ENCODE measurements at regions not wholly inside any gene's neighbourhood (a gene's known extent, or its start where the extent isn't known, plus 50 kb on each side); places are given as distances from the start of the nearest gene placed in this dataset.

GRCh38 chr11:80417681-80418080 lies 976.9 kb upstream of the TENM4 start:
- Histone ChIP-seq H4K91ac (ENCODE audit: insufficient read length, low read depth, low read length) (no peak overlapping the region), H3K9ac (ENCODE audit: extremely low read depth, insufficient read length, low read length) (no peak overlapping the region), H3K79me2 (ENCODE audit: insufficient read depth, low read length) (no peaks in the 10 kb centered on the region), H2BK20ac (ENCODE audit: low read depth, low read length, poor library complexity, severe bottlenecking) (no peak overlapping the region), H3K23ac (ENCODE audit: insufficient read length, low read depth, low read length) (no peak overlapping the region), H2BK12ac (ENCODE audit: insufficient read length, low read depth, low read length) (no peak overlapping the region), H2BK5ac (ENCODE audit: insufficient read length, low read length) (no peak overlapping the region), H3K79me1 (ENCODE audit: insufficient read depth, low read depth, low read length, poor library complexity, severe bottlenecking) (no peaks in the 10 kb centered on the region), H3K18ac (ENCODE audit: insufficient read length, low read depth, low read length) (no peak overlapping the region), H3K56ac (ENCODE audit: insufficient read length, low read depth, low read length) (no peak overlapping the region), H3K4me2 (ENCODE audit: insufficient read depth, insufficient read length, low read length) (no peak overlapping the region), H4K5ac (ENCODE audit: insufficient read length, low read depth, low read length) (no peak overlapping the region), H3K4me1 (ENCODE audit: insufficient read depth, low read length) (no peaks in the 10 kb centered on the region), H3T11ph (ENCODE audit: low read length) (no peak overlapping the region), H3K27me3 (ENCODE audit: insufficient read depth, low read length) (no peaks in the 10 kb centered on the region), H4K8ac (replicated peaks; ENCODE audit: insufficient read length, low read depth, low read length) (no peak overlapping the region), H3K27ac (ENCODE audit: insufficient read length, low read depth, low read length) (no peak overlapping the region), H3K14ac (ENCODE audit: insufficient read depth, low read length) (no peak overlapping the region), H3K4ac (ENCODE audit: low read depth, low read length) (no peak overlapping the region), H2AK5ac (ENCODE audit: insufficient read length, low read length) (no peak overlapping the region), H2AFZ (ENCODE audit: low read length) (no peak overlapping the region), H4K20me1 (ENCODE audit: control insufficient read depth, insufficient read depth, insufficient read length) (no peaks in the 10 kb centered on the region), H2BK120ac (ENCODE audit: low read depth, low read length, poor library complexity, severe bottlenecking) (no peak overlapping the region), H3K9me3 (ENCODE audit: control insufficient read depth, low read depth, low read length) (no peaks in the 10 kb centered on the region), H3K23me2 (ENCODE audit: insufficient read length, low read depth, low read length, poor library complexity, severe bottlenecking) (no peaks in the 10 kb centered on the region), H2BK15ac (ENCODE audit: low read depth, low read length) (no peak overlapping the region)
- peaks cover 9 to 11% of the 10 kb centered on the region in 2 experiments for H3K4me1 Mint-ChIP-seq
- H3K27me3 Mint-ChIP-seq (ENCODE audit: low read depth) = no peaks in the 10 kb centered on the region
- no peak overlapping the region for H3K4me3 Mint-ChIP-seq
- WGBS (ENCODE audit: extremely low coverage, insufficient read length, low lambda C conversion rate) = no CpG with 5 or more reads among the region's 2 CpGs
- H3K27ac Mint-ChIP-seq = no peak overlapping the region
- no peaks in the 10 kb centered on the region for H3K36me3 Mint-ChIP-seq (ENCODE audit: insufficient read depth in 1 of 3, low read depth in 3 of 3)
- no peak for DNase-seq
- TF ChIP-seq CTCF (conservative IDR thresholded peaks at IDR 0.05) = no peak
- H3K9me3 Mint-ChIP-seq = no peaks in the 10 kb centered on the region

All from H9 (cell line).